NCI-H2029 treated with DMSO at 0.1 percent for 48 hours (cell line): ENCODE measurements at regions not wholly inside any gene's neighbourhood (a gene's known extent, or its start where the extent isn't known, plus 50 kb on each side); places are given as distances from the start of the nearest gene placed in this dataset.

ENCODE experiments used
- DNase-seq: peaks from one replicate; lab custom pipeline; 2025; lab: John Stamatoyannopoulos, UW

- DNase-seq: no peak
These were observed 85.3 kb upstream of the FYN start for GRCh38 chr6:111958534-111958933.

DNA sequence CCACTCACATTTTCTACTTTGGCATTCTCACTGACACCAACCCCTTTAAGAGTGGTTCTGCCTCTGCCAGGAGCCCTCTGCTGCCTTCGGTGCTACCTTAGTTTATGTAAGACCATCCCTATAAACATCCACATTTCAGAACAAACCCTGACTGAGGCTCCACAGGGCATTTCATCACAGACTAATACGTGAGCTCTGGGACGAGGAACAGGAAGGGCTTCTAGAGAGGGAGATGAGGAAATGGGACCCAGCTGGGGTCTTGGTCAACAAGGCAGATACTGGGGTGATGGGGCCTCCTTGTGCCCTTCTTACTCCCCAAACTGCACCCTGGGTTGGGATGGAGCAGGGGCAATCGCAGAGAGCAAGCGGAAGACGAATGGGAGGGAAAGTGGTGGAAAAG lies 86.5 kb upstream of the FYN start:
- DNase-seq: no peak

DNA sequence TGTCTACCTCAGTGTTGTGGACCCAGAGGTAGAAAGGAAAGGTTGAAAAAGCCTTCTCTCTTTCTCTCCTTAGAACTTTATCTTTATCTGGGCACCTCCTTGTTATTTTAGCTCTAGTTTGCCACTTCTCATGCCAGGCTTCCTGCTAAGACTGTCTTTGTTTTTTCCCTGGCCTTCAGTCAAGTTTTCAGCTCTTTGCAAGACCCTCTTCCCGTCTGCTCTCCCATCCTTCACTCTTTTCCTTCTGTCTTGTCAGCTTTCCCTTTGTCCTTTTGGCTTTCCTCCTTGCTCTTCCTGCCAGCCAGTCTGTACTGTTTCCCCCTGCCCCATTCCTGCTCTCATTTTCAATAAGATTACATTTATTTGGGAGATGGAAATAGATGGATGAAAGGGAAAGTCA lies 86.8 kb upstream of the CCN6 start:
- DNase-seq: no peak

GRCh38 chr6:111970426-111970825 lies 83.5 kb upstream of the CCN6 start:
- no peak for DNase-seq

DNA sequence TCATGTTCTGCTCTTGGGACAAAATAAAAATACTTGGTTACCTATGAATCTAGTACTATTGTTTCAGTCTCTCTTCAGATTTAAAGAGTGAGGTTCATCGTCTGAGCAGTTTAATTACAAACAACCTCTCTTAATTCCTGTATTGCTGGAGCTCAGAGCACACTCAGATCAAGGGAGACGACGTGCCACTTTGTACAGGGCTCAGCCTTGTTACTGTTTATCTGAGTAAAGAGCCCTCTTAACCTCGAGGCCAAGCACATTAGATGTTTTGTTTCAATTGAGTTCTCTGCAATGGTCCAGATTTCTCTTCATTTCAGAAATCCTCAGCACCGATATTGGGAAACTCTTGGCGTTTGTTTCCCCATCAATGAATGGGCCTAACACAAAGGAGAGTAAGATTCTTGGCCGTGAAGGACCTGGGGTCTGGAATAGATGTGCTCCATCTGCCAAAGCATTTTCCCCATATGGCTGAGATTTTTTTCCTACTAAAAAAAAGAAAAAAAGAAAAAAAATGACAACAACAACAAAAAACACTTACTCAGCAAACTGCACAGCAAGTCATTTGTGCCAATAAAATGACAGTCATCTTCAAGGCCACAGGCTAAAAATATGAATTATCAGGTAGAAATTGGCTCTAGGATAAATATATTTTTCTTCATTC lies 82.6 kb upstream of the CCN6 start:
- DNase-seq: no peak

- DNase-seq: no peak
These were observed 81.9 kb upstream of the CCN6 start for GRCh38 chr6:111971866-111972532.

DNA sequence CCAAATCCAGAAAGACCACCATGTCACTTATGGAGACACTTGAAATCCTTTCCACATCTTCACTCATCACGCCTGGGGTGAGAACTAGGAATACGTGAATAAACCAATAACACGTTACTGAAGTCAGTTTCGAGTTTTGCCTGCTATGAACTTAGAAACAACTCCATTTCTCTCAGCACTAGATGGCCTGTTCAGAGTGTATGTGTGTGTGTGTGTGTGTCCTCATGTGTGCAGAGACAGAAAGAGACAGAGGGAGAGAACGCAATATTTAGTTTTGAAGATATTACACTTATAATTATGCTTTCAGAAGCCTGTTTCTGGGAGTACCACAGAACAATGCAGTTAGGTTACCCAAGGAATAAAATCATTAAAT lies 81.2 kb upstream of the CCN6 start:
- DNase-seq: no peak

DNA sequence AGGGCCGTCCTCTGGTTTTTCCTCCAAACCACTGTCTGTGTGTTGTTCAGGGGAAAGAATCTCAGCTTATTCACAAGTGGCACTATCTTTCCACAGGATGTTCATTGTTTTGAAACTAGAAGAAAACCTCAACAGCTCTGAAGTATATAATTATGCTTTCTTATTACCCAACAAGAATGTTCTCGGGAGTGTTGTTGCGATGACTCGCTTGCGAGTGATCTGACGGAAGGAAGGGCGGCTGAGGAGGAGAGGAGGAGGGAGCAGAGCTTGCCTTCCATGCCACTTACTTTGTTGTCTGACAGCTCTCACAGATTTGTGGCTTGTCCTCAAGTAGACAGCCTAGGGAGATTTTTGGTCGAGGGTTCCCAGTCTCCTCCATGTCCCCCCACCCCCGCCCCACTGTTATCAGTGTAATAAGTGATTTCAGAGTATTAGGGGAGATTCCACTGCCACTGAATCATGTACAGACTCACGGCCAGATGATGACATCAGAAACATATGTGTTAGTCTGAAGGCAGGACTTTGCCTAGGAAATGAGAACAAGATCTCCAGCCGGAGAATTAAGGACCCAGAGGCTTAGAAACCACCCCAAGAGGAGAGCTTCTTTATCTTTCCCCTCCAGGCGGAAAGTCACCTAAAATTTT lies 80.7 kb upstream of the CCN6 start:
- no peak for DNase-seq

- no peak for DNase-seq
These were observed 79.8 kb upstream of the CCN6 start for GRCh38 chr6:111973927-111974639.

GRCh38 chr6:111975466-111975865 lies 78.4 kb upstream of the CCN6 start:
- DNase-seq: no peak

DNA sequence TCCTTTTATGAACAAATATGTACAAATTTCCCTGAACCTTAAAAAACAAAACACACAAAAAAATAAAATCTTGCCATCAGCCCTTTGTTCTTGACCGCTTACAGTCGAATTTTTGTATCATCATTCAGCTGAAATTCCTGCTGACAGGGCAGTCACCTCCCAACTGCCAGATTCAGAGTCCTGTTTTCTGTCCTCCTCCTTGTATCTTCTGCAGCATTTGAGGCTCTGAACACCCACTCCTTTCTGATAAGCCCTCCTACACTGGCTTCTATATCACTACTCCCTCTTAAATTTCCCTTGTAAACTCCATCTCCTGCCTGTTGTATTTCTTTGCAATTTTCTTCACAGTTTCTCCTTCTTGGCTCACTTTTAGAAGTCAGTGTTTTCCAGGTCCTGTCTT lies 77.8 kb upstream of the CCN6 start:
- no peak for DNase-seq

GRCh38 chr6:111978532-111979149 lies 75.3 kb upstream of the CCN6 start:
- DNase-seq: no peak

DNA sequence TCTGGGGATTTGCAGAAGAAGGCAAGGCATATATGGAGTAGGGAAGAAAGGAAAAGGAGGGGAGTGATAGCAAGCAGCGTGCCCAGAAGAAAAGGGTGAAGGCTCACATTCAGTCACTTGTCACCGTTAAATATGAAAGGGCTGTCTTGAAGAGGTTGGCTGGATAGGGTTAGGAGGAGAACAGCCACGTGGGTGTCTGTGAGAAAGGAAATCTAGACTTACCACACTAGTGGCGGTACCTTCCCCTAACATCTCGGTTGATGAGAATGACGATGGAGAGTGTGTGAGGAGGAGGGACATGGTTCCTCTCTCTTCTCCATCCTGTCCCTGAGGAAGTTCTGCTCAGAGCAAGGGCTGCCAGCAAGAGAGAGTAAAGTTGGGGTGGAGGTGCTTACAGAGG lies 74.3 kb upstream of the CCN6 start:
- no peak for DNase-seq

DNA sequence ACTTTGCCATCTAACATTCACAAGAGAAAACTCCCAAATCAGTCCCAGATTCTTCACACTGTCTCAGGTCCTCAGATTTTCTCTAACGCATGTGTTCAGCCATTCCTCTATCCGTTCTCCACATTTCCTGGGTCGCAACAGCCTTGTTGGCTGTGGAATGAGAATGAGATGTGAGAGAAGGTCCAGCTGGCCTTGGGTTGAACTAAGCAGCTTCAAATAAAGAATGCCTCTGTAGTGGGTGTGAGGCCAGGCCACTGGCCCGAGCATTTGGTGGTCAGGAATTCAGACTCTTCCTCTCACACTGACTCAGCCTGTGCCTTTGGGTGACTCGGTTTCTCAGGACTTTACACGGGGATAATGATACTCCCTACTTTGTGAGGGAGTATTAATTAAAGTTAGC lies 73.8 kb upstream of the CCN6 start:
- no peak for DNase-seq

GRCh38 chr6:111980971-111981840 lies 72.7 kb upstream of the CCN6 start:
- DNase-seq: no peak

GRCh38 chr6:111982681-111983080 lies 71.2 kb upstream of the CCN6 start:
- DNase-seq: peak; percentile 58

DNA sequence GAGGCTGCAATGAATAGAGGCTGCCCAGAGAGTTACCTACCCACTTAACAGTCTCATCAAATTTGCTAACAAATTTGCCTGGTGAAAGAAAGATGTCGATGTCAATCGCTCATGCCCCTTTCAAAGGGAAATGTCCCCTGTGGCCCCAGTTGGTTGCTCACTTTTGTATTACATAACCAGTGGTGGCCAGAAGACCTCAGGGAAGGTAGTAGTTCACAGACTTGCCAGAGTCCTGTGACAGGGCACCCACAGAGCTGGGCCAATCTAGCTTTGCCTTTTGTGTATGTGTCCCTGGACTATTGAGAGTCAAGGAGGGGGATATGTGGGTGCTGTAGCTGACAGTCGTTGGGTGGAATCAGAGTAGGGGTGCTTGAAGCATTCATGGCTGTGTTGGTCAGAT lies 70.7 kb upstream of the CCN6 start:
- no peak for DNase-seq

DNA sequence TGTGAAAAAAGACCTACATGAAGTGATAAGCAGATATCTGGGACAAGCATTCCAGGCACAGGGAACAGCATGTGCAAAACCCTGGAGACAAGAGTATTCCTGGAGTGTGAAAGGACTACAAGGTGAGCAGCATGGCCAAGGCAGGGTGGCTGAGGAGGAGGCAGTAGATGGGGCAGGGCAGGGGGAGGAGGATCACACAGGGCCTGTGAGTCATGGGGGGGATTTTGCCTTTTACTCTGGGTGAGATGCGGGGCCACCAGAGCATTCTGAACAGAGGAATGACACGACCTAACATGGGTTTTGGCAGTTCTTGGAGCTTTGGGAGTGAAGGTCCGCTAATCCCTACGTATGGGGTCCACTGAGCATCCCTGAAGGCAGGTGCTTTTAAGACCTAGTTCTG lies 69.8 kb upstream of the CCN6 start:
- no peak for DNase-seq

DNA sequence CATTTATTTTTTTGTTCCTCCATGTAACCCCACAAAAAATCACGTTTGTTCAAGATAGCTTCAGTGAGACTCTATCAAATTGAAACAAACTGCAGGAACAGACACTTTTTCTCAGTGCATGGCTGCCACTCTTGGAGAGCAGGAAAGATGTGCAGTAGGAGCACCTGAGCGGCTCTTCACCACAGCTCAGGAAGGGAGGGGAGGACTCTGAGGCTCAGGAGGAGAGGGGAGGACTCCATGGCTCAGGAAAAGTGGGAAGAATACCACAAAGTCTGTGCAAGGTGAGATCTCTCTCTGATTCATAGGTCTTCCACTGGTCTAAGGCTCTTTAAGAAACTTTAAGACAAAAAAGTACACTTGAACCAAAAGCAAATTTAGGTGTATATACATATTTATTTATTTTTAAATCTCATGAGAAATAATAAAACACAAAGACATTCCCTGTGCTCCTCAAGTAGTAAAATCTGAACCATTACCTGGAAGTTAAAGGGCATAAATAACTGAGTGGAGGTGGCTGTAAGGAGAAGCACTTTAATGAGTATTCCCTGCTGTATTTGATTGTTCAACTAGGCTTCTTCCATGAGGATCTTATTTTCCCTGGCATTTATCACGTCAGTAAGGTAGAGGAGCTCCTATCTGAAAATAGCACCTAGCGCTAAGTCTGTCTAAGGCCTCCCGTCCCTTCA lies 69.2 kb upstream of the CCN6 start:
- no peak for DNase-seq

- peak; percentile 91 for DNase-seq
These were observed 68.6 kb upstream of the CCN6 start for GRCh38 chr6:111985202-111985731.

- DNase-seq: no peak
These were observed 67.3 kb upstream of the CCN6 start for GRCh38 chr6:111986651-111987050.
